GM19043 (cell line): ENCODE measurements at regions not wholly inside any gene's neighbourhood (a gene's known extent, or its start where the extent isn't known, plus 50 kb on each side); places are given as distances from the start of the nearest gene placed in this dataset.

ENCODE experiments used
- ATAC-seq: cut with Tn5 transposase; IDR thresholded peaks from one replicate; pipeline ENCODE4 v1.9.1; 2021; ENCODE audit warnings: low read depth; ENCODE audit not compliant: unreplicated experiment

GRCh38 chr12:127240249-127240929, 1026.6 kb upstream of the TMEM132C start:
- no peak for ATAC-seq

DNA sequence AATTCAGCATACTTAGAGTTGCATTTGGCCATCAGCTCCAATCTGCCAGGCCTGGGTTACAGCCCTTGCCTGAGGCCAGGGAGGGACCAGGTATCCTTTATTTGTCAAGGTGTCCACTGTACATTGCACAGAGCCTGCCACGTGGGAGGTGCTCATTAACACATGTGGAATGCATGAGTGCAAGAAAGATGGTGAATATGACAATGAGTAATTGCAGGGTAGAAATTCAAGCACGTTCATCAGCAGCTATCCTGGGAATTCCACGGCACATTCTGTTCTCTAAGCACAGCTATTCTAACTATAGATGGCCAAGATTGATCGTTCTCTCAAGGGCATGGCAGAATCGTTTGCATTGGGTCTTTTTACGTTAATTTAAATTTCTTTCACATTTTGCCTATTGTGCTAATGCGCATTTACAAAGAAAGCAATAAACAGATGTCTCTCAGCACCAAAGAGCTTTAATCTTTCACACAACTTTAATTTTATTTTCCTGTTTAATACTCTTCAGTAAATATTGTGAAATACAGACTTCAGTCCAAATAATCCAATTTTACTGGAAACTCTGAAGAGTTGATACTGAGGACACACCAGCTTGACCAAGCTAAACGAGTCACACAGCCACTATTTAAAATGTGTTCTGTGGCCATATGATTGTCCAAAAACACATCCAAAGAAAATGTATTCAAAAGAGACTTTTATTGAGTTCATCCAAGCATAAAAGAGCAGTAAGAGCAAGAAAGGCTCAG, 1025.7 kb upstream of the TMEM132C start:
- ATAC-seq, result no peak

DNA sequence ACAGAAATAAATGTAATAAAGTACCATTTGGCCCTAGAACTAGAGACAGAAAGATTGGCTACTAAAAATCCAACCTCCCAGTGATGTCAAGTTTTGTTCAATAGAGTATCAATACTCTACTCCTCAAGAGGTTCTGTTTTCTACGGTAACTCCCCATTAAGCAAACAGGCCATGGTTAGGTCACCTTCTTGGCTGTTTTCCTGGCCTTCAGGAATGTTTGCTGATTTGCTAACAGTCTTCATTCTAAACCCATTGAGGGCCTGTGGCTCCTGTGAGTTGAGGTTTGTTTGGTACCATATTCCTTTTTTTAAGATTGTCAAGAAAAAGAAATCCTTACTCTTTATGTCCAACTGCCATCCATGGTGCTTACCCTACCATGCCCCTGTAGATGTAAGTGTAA, 1022.0 kb upstream of the TMEM132C start:
- no peak for ATAC-seq

DNA sequence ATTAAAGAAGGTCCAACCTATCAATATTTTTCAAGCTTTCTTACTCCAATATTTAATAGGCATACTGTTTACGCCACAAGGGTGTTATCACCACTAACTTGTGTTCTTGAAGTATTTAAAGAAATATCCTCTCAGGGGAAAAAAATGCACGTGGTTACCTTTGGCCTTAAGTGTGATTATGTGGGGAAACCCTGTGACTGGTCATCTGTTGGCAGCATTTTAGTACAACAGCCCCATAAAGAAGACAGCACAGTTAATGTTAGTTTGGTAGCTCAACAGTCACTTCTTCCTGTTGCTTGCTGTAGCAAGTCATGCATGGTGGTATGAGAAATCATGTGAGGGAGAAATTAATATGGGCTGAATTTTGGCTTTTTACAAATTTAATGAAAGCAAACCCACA, 1021.5 kb upstream of the TMEM132C start:
- no peak for ATAC-seq

DNA sequence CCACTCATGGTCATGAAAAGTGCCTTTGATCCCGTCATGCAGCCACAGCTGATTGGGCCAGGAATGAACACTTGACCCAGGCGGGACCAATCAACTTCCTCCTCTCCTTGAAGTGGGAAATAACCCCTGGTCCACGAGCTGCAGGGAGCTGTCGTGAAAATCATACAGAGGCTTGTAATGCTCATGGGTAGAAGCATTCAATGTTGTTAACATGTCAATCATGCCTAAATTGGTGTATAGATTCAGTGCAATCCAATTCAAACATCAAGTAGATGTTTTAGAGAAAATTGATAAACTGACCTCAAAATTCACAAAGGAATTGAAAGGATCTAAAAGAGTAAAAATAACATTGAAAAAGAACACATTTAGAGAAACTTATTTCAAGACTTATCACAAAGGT, 1019.0 kb upstream of the TMEM132C start:
- no peak for ATAC-seq

DNA sequence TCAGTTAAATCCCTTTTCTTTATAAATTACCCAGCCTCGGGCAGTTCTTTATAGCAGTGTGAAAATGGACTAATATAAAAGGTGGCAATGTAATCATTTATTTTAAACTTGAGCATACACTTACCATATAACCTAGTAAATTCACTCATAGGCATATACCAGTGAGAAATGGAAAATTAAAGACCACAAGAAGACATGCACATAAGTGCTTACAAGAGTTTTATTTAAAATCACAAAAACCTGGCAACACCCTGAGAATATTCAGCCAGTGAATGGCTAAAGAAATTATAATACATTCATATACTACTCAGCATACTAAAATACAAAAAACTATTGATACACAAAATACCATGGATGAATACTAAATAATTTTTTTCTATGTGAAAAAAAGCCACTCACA, 1017.5 kb upstream of the TMEM132C start:
- ATAC-seq, result no peak

- no peak for ATAC-seq
These were observed 1013.1 kb upstream of the TMEM132C start for GRCh38 chr12:127253797-127254327.

GRCh38 chr12:127254420-127254955, 1012.5 kb upstream of the TMEM132C start:
- no peak for ATAC-seq

- ATAC-seq, result no peak
These were observed 1009.5 kb upstream of the TMEM132C start for GRCh38 chr12:127257366-127257935.

DNA sequence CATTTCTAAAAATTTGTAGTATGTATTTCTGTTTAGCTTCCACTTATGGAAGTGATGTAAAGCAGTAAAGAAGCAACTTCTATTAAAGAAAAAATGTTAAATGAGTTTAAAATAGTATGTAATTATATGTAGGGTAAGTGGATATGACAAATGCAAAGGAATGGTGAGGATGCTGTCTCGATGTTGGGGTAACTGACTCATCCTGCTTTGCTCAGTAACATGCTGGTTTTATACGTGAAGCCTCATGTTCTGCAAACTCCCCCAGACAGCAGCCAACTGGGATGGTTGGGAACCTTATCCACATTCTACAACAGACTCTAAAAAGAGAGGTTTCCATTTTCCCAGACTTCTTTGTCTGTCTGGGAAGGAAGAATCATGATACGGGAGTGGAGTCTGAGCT, 1006.4 kb upstream of the TMEM132C start:
- no peak for ATAC-seq

GRCh38 chr12:127260999-127261398, 1006.0 kb upstream of the TMEM132C start:
- no peak for ATAC-seq

DNA sequence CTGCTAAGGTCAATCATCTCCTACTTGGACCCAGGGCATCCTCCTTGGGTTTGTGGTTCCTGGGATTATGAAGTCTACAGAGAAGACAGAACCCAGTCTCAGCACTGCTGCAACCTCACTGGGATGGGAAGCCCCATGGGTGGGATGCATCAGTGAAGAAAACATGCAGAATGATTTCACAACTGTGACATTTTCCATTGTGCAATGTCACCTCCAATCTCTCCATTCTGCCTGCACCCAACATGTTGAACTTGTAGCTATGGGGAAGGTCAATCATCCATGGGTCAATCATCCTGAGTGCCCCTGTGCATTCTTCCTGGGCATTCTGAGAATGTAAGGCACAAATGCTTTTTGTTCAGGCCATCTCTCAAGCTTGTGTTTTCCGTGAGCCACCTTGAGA, 1004.4 kb upstream of the TMEM132C start:
- ATAC-seq, result no peak

GRCh38 chr12:127263621-127264020, 1003.3 kb upstream of the TMEM132C start:
- no peak for ATAC-seq

DNA sequence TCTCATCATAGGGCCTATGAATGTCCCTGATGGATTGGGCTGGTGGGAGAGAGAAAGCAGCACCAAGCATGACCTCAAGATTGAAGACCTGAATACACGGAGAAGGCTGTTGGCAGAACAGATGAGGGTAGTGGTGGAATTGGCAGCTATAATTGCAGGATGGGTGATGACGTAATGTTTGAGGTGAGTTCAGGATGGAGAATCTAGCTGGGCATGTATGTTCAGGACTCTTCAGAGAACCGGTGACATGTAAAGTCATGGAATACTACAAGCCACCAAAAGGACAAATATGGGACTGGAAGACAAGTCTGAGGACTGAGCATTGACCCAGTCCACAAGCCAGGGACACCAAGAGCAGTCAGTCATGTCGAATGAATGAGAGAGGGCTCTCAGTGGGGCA, 999.8 kb upstream of the TMEM132C start:
- ATAC-seq, result no peak

- no peak for ATAC-seq
These were observed 998.8 kb upstream of the TMEM132C start for GRCh38 chr12:127268213-127268612.

GRCh38 chr12:127268706-127269425, 998.1 kb upstream of the TMEM132C start:
- no peak for ATAC-seq

- ATAC-seq, result no peak
These were observed 996.8 kb upstream of the TMEM132C start for GRCh38 chr12:127270193-127270592.

GRCh38 chr12:127271776-127272175, 995.2 kb upstream of the TMEM132C start:
- ATAC-seq, result no peak

- no peak for ATAC-seq
These were observed 994.1 kb upstream of the TMEM132C start for GRCh38 chr12:127272864-127273263.

- no peak for ATAC-seq
These were observed 993.3 kb upstream of the TMEM132C start for GRCh38 chr12:127273626-127274025.

GRCh38 chr12:127275416-127275815, 991.6 kb upstream of the TMEM132C start:
- no peak for ATAC-seq
